ENCODE measurements at regions not wholly inside any gene's neighbourhood (a gene's known extent, or its start where the extent isn't known, plus 50 kb on each side); places are given as distances from the start of the nearest gene placed in this dataset.

DNA sequence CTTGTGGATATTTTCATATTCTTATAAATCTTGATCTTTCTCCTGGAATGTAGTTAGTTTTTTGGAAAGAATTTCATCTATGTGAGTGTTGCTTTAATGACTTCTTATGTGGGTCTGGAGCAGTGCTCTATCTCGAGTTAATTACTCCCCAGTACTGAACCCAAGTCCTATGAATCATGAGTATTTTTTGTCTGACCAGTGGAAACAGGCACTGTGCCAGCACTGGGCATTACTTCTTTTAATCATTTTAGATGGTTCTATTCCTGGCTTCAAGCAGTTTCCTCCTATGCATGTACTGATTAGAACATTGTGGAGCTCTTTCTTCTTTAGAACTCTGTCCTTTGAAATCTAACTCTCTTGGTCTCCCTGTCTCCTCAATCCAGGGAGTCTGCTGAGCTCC is 466.3 kb downstream of the PCDH17 start:
- ATAC-seq: no peak
- no peak for TF ChIP-seq ZNF8 (CRISPR knock-in tag; IDR thresholded peaks at IDR 0.05)
- TF ChIP-seq OSR1 (CRISPR knock-in tag; IDR thresholded peaks at IDR 0.05): no peak
- peak; percentile 29 for TF ChIP-seq ISL1 (CRISPR knock-in tag; IDR thresholded peaks at IDR 0.05)
- no peak for TF ChIP-seq CSDC2 (CRISPR knock-in tag; IDR thresholded peaks at IDR 0.05)

DNA sequence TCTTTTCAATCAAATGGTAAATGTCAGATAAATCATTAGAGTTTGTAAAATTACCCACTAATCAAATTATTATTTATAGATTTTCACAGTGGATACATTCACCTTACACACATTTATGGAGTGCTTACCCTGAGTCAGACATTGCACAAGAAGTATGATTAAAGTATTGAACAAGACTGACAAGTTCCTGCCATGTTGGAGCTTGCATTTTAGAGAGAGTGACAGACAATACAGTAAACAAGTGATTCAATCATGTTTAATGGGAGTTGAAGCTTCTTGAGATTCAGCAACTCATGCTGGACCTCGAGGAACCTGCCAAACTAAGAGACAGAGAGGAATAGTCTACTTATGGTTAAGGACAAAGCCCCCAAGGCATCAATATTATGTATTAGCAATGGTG is 487.8 kb downstream of the PCDH17 start:
- TF ChIP-seq, protein P1, sequence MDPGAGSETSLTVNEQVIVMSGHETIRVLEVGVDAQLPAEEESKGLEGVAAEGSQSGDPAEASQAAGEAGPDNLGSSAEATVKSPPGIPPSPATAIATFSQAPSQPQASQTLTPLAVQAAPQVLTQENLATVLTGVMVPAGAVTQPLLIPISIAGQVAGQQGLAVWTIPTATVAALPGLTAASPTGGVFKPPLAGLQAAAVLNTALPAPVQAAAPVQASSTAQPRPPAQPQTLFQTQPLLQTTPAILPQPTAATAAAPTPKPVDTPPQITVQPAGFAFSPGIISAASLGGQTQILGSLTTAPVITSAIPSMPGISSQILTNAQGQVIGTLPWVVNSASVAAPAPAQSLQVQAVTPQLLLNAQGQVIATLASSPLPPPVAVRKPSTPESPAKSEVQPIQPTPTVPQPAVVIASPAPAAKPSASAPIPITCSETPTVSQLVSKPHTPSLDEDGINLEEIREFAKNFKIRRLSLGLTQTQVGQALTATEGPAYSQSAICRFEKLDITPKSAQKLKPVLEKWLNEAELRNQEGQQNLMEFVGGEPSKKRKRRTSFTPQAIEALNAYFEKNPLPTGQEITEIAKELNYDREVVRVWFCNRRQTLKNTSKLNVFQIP (CRISPR knock-in tag; IDR thresholded peaks at IDR 0.05; ENCODE audit: borderline replicate concordance, low read depth): no peak
- TF ChIP-seq ARNTL (CRISPR knock-in tag; IDR thresholded peaks at IDR 0.05; ENCODE audit: borderline replicate concordance, low read depth) (no peak), TOX (CRISPR knock-in tag; IDR thresholded peaks at IDR 0.05; ENCODE audit: borderline replicate concordance) (no peak), CREB5 (CRISPR knock-in tag; IDR thresholded peaks at IDR 0.05; ENCODE audit: low read depth) (no peak), PATZ1 (CRISPR knock-in tag; IDR thresholded peaks at IDR 0.05; ENCODE audit: borderline replicate concordance) (no peak), SNAI2 (CRISPR knock-in tag; IDR thresholded peaks at IDR 0.05) (no peak)
- TF ChIP-seq, protein P2, sequence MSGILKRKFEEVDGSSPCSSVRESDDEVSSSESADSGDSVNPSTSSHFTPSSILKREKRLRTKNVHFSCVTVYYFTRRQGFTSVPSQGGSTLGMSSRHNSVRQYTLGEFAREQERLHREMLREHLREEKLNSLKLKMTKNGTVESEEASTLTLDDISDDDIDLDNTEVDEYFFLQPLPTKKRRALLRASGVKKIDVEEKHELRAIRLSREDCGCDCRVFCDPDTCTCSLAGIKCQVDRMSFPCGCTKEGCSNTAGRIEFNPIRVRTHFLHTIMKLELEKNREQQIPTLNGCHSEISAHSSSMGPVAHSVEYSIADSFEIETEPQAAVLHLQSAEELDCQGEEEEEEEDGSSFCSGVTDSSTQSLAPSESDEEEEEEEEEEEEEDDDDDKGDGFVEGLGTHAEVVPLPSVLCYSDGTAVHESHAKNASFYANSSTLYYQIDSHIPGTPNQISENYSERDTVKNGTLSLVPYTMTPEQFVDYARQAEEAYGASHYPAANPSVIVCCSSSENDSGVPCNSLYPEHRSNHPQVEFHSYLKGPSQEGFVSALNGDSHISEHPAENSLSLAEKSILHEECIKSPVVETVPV (CRISPR knock-in tag; IDR thresholded peaks at IDR 0.05): no peak
- ATAC-seq: no peak

DNA sequence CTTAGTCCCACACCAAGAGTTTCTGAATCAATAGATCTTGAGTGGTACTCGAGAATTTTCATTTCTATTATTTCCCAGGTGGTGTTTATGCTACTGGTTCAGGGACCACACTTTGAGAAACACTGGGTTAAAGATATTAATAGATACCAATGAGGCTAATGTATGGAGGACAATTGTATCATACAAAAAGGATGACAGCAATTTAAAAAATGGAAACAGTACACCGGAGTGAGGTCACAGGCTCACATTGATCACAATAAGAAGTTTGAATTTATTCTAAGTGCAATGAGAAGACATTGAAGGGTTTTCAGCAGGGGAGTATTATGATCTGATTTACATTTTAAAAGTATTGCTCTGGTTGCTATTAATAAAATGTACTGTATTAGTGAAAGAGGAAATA is 488.3 kb downstream of the PCDH17 start:
- no peak for TF ChIP-seq RARB (CRISPR knock-in tag; IDR thresholded peaks at IDR 0.05)
- no peak for TF ChIP-seq ZC3H10 (CRISPR knock-in tag; IDR thresholded peaks at IDR 0.05)
- TF ChIP-seq GLIS3 (CRISPR knock-in tag; IDR thresholded peaks at IDR 0.05): no peak
- no peak for TF ChIP-seq BACH2 (CRISPR knock-in tag; IDR thresholded peaks at IDR 0.05; ENCODE audit: borderline replicate concordance)
- no peak for TF ChIP-seq CSDC2 (CRISPR knock-in tag; IDR thresholded peaks at IDR 0.05)
- no peak for TF ChIP-seq PATZ1 (CRISPR knock-in tag; IDR thresholded peaks at IDR 0.05; ENCODE audit: borderline replicate concordance)
- TF ChIP-seq, protein P3, sequence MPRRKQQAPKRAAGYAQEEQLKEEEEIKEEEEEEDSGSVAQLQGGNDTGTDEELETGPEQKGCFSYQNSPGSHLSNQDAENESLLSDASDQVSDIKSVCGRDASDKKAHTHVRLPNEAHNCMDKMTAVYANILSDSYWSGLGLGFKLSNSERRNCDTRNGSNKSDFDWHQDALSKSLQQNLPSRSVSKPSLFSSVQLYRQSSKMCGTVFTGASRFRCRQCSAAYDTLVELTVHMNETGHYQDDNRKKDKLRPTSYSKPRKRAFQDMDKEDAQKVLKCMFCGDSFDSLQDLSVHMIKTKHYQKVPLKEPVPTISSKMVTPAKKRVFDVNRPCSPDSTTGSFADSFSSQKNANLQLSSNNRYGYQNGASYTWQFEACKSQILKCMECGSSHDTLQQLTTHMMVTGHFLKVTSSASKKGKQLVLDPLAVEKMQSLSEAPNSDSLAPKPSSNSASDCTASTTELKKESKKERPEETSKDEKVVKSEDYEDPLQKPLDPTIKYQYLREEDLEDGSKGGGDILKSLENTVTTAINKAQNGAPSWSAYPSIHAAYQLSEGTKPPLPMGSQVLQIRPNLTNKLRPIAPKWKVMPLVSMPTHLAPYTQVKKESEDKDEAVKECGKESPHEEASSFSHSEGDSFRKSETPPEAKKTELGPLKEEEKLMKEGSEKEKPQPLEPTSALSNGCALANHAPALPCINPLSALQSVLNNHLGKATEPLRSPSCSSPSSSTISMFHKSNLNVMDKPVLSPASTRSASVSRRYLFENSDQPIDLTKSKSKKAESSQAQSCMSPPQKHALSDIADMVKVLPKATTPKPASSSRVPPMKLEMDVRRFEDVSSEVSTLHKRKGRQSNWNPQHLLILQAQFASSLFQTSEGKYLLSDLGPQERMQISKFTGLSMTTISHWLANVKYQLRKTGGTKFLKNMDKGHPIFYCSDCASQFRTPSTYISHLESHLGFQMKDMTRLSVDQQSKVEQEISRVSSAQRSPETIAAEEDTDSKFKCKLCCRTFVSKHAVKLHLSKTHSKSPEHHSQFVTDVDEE (CRISPR knock-in tag; IDR thresholded peaks at IDR 0.05): no peak
- TF ChIP-seq ZFP3 (CRISPR knock-in tag; IDR thresholded peaks at IDR 0.05): no peak
- no peak for TF ChIP-seq ESRRG (CRISPR knock-in tag; IDR thresholded peaks at IDR 0.05)
- no peak for TF ChIP-seq PPARA (CRISPR knock-in tag; IDR thresholded peaks at IDR 0.05; ENCODE audit: borderline replicate concordance)
- TF ChIP-seq SNAI2 (CRISPR knock-in tag; IDR thresholded peaks at IDR 0.05): no peak
- TF ChIP-seq, protein P1 (CRISPR knock-in tag; IDR thresholded peaks at IDR 0.05; ENCODE audit: borderline replicate concordance, low read depth): no peak
- no peak for TF ChIP-seq OSR1 (CRISPR knock-in tag; IDR thresholded peaks at IDR 0.05)
- no peak for ATAC-seq

Data from SK-N-SH treated with all-trans-retinoic acid at 6 μM for 48 hours (cell line).